Gastrocnemius medialis (tissue), 4 donors: ENCODE measurements at regions not wholly inside any gene's neighbourhood (a gene's known extent, or its start where the extent isn't known, plus 50 kb on each side); places are given as distances from the start of the nearest gene placed in this dataset.

ENCODE experiments used
- POLR2A ChIP-seq, 2 donors: fragments of 450-650 bp; IDR thresholded peaks; one replicate each; pipeline ENCODE4 v1.6.1; 2017; ENCODE audit warnings: antibody characterized with exemption in 2 of 2, mild to moderate bottlenecking in 2 of 2, moderate library complexity in 2 of 2
- TF ChIP-seq, protein P1 (sequence below), 5 experiments: fragments of 450-650 bp in 3 of 5; fragments of 200-600 bp in 2 of 5; sonication (generic) in 2 of 5; IDR thresholded peaks in 4 of 5; conservative IDR thresholded peaks in 1 of 5; 1 replicate in 4 of 5; 2 replicates in 1 of 5; pipeline ENCODE4 v1.5.1; 2016 to 2019; ENCODE audit warnings: antibody characterized with exemption in 5 of 5, mild to moderate bottlenecking in 3 of 5, moderate library complexity in 3 of 5

DNA sequence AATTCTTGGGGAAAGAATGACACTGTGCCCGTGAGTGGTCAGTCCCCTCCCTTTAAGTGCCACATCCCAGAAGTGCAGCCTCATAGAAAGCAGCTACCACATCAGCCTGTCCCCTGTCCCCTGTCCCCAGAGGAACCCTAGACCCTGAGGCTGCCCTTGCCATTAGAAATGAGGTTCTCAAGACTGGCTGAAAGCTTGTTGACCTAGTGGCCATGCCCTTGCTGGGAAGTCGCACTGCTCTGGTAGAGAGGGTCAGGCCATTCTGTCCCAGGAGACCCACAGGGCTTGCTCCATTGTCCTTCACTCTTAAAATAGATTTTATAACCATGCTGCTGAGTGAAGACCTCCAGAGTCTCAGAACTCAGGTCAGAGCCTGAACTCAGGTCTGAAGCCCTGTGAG is 184.5 kb downstream of the RGS3 start:
- TF ChIP-seq POLR2A (IDR thresholded peaks at IDR 0.05), result no peak
- TF ChIP-seq, protein P1, sequence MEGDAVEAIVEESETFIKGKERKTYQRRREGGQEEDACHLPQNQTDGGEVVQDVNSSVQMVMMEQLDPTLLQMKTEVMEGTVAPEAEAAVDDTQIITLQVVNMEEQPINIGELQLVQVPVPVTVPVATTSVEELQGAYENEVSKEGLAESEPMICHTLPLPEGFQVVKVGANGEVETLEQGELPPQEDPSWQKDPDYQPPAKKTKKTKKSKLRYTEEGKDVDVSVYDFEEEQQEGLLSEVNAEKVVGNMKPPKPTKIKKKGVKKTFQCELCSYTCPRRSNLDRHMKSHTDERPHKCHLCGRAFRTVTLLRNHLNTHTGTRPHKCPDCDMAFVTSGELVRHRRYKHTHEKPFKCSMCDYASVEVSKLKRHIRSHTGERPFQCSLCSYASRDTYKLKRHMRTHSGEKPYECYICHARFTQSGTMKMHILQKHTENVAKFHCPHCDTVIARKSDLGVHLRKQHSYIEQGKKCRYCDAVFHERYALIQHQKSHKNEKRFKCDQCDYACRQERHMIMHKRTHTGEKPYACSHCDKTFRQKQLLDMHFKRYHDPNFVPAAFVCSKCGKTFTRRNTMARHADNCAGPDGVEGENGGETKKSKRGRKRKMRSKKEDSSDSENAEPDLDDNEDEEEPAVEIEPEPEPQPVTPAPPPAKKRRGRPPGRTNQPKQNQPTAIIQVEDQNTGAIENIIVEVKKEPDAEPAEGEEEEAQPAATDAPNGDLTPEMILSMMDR (IDR thresholded peaks at IDR 0.05 in 4 of 5, conservative IDR thresholded peaks at IDR 0.05 in 1 of 5), result no peak
